Midbrain (tissue), 1 donor: ENCODE measurements at regions not wholly inside any gene's neighbourhood (a gene's known extent, or its start where the extent isn't known, plus 50 kb on each side); places are given as distances from the start of the nearest gene placed in this dataset.
"Not testable (repeated sequence)": the region's sequence is repeated elsewhere in the genome, so short reads cannot be mapped to it uniquely, and the experiment has no call there.

Source experiments
- DNase-seq: peaks from one replicate; lab custom pipeline; 2025; lab: John Stamatoyannopoulos, UW

- no peak for DNase-seq
These were observed 663.2 kb upstream of the HTR2C start for GRCh38 chrX:113920661-113921060.

DNA sequence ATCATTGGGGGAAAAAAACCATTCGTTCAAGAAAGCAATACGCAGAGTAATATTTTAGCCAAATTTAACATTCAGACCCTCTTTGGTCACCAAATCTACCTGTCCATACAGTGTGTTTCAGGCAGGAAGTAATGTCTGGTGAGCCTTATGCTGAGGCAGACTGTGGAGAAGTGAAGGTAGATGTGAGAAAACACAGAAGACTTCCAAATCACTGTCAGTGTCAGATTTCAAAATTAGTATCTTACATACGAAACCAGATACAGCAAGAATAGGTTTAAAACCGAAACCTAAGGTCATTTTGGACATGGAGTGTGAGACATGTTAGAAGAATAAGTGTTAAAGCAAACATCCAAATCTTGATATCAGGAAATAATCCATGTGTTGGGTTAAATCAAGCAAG, 664.5 kb upstream of the HTR2C start:
- DNase-seq = no peak

DNA sequence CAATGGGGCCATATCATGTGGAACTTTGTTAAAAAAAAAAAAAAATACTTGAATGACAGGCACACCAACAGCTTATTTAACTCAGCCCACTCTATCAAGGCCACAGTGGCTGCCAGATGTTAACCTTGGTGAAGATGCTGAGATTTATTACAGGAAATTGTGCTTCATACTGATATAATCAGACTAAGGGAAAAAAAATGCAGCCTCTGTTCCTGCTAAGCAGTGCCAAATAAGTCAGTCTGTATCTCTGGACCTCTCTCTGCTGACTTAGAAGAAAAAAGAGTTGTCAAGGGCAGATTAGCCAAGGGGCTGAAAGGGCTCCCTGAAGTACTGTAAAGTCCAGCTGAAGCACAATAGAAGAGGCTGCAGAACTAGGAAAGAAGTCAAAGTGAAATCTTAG, 677.7 kb upstream of the HTR2C start:
- no peak for DNase-seq

GRCh38 chrX:113892891-113893290, 691.0 kb upstream of the HTR2C start:
- DNase-seq = no peak

DNA sequence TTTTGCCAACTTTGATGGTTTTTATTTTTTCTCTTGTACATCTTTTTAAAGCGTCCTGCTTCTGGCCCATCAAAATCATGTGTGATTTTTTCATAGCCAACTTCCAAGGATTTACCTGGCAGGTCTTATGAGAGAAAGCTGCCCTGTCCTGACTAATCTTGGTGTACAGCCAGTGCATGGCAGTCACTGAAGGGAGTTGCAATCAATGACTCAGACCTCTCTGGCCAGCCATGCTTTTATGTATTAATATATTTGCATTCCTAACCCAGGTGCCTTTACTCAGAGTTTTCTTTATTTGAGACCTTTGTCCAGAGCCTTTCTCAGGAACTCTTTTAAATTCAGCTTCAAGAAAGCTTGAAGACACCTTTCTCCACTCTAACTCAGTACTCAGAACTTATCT, 691.5 kb upstream of the HTR2C start:
- DNase-seq = no peak

DNA sequence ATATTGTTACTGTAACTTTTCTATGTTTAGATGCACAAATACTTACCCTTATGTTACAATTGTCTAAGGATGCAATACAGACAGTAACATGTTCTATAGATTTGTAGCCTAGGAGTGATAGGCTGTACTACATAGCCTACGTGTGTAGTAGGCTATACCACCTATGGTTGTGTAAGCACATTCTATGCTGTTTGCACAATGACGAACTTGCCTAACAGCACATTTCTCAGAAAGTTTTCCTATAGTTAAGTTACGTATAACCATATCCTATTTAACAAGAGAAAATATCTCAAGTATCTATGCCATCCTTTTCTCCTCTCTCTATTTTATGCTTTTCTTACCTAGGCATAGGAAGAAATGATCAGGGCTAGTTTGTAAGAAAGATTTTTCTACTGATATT, 710.8 kb upstream of the HTR2C start:
- DNase-seq = no peak

DNA sequence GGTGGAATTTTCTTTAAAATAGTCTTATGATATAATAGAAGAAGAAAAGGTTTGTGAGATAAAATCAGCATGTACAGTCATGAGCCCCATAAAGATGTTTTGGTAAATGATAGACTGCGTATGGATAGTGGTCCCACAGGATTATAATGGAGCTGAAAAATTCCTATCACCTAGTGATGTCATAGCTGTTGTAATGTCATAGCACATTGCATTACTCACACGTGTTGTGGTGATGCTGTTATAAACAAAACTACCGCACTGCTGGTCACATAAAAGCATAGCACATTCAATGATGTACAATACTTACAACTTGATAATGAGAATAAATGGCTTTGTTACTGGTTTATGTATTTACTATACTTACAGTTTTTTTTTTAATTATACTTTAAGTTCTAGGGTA, 715.2 kb upstream of the HTR2C start:
- no peak for DNase-seq

- DNase-seq = no peak
These were observed 715.7 kb upstream of the HTR2C start for GRCh38 chrX:113868177-113868576.

DNA sequence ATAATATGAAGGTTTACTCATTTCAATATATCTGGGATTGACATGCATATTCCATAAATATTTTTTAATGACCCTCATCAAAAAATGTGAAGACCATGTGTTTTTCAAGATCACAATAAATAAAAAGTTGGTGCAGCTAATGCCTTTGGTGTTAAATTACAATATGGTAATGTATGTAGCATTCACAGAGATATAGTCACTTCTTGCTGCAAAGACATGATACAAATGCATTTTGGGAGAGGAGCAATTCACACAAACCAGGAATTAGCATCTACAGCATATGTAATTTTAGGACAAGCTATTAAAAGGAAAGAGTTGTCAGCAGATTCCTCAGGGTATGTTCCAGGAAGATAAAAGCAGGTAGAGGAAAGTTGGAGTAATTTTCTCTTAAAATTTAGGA, 734.5 kb upstream of the HTR2C start:
- no peak for DNase-seq

DNA sequence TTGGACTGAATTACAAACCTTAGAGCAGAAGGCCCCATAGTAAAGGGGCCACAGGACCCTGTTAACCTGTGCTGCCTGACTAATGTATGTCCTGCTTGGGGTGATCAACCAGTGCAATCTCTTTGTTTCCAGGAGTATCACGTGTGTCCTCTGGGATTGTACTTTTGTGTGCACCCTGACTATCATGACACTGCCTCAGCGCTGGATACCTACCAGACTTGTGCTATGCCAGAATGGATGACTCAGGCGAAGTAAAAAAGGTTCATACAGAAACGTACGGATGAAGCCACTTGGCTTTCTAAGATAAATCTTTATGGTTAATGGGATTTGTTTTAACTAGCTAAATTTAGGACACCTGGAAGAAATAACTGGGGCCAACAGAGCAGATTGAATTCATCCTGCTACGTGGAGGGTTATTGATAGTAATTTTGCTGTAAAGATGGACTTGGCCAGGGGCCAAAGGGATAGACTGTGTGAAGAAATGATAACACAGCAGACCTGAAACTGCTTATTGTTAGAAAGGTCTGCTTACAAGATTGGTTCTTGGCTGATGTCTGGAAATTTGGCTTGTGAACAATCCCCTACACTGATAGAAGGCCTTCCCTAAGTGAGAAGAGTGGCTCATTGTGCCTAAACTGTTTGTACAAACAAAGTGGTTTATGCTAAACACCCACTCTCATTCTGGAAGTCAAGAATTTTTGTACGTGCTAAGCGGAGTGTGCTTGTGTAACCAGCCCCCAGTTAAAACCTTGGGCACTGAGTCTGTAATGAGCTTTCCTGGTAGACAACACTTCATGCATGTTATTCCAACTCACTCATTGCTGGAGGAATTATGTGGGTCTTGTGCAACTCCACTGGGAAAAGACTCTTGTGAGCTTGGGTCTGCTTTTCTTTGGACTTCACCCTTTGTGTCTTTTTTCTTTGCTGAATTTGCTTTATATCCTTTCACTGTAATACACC, 750.5 kb upstream of the HTR2C start:
- no peak for DNase-seq

- DNase-seq = no peak
These were observed 755.4 kb upstream of the HTR2C start for GRCh38 chrX:113828470-113828869.

- DNase-seq = no peak
These were observed 765.5 kb upstream of the HTR2C start for GRCh38 chrX:113818346-113818745.

- no peak for DNase-seq
These were observed 779.1 kb upstream of the HTR2C start for GRCh38 chrX:113804819-113805218.

DNA sequence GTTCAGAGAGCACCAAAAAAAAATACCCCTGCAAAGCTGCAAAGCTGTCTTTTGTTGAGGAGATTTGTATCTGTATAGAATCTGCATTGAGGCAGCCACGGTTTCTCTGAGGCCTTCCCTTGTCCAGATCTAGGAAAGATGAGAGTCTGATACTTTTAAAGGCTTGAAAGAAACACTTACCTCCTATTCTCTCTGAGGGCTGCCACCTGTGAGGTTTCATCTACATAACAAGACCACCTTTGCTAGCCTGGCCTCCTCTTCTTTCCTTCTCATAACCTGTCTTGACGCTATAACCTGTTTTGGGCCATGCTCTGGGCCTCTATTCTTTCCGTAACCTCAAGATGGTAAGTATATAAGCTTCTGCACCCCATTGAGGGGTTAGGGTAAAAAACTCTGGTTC, 779.6 kb upstream of the HTR2C start:
- no peak for DNase-seq

- DNase-seq = no peak
These were observed 781.0 kb upstream of the HTR2C start for GRCh38 chrX:113802837-113803236.

DNA sequence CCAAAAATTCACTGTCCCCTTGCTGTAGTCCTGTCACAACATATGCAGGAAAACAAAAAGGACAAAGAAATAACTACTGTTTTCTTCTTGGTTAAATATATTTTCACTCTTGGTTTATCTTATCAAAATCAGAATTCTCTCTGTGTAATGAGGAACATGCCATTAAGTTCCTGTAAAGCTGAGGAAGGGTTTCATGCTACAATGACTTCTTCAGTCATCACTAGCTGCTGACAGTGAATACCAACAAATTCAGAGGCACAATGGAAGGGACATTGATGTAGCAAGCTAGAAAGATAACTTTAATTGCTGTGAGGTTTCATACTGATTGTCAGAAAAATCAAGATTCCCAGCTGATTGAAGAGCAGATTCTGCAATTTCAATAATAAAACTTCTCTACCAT, 782.9 kb upstream of the HTR2C start:
- DNase-seq = no peak

DNA sequence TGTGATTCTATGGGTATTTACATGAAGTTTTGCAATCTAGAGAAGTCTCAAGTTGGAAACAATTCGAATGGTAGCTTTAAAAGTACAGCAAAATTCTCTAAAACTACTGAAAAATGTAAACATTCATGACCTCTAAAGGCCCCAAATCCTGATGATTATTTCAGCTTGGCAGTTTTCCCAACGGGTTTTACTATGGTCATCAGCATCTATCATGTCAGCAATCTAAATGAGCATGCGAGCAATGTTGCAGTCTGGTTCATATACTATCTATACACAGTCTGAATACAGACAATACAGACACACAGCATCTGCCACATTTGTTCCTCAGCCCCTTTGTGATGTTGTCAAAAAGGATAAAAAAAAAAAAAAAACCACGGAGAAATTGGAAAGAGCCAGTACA, 790.3 kb upstream of the HTR2C start:
- DNase-seq = no peak

GRCh38 chrX:113790987-113791386, 792.9 kb upstream of the HTR2C start:
- DNase-seq = no peak

GRCh38 chrX:113784754-113785153, 799.1 kb upstream of the HTR2C start:
- DNase-seq = not testable (repeated sequence)

GRCh38 chrX:113770806-113771205, 813.1 kb upstream of the HTR2C start:
- DNase-seq = no peak

- no peak for DNase-seq
These were observed 813.8 kb upstream of the HTR2C start for GRCh38 chrX:113770071-113770470.

- DNase-seq = no peak
These were observed 824.5 kb upstream of the HTR2C start for GRCh38 chrX:113759422-113759821.

DNA sequence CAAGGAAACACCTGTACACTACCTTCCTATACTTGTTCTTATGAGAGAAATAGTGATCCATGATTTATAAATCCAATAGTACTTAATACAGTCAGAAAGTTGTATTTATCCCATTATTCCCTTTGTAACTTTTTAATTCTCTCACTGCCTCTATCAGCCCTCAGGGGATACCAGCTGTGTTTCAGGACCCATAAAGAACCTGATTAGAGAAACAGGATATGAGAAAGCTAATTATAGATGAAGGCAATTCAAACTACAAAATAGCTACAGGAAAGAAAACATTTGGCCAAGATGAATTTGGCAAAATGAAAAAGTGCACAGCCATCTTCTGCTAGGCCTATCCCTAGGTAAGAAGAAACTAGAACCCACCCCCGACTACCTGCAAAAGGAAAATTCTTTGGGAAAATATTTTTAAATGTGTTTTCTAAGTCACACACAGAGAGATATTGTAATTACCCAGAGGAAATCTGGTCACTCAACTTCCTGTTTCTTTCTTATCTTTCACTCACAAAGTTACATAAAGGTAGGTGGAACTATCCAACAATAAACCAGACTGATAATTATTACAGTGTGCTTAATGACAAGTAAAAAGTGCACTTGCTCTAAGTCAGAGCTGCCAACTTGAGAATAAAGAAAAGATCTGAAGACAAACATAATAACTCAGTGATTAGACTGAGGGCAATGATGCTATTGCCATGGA, 836.5 kb upstream of the HTR2C start:
- no peak for DNase-seq
